Upper lobe of left lung (tissue), 6 donors: ENCODE measurements at regions not wholly inside any gene's neighbourhood (a gene's known extent, or its start where the extent isn't known, plus 50 kb on each side); places are given as distances from the start of the nearest gene placed in this dataset.

Experiments
- ATAC-seq, 2 donors: fragments of 200-7000 bp; cut with Tn5 transposase; one replicate each; pipeline ENCODE4 v1.9.1; 2022; ENCODE audit warnings: mild to moderate bottlenecking in 2 of 2, moderate library complexity in 2 of 2; ENCODE audit not compliant: low FRiP score in 2 of 2
- DNase-seq, 2 donors: peaks; one replicate each; pipeline ENCODE4 v3.0.0-alpha.2; 2019 to 2020
- H3K27ac ChIP-seq, 4 donors: fragments of 200-600 bp; sonication (generic); one replicate each; pipeline ENCODE4 v1.5.1; 2016 to 2019
- H3K27me3 ChIP-seq, 4 donors: fragments of 200-600 bp; sonication (generic); one replicate each; pipeline ENCODE4 v1.5.1; 2017 to 2019
- H3K36me3 ChIP-seq, 4 donors: fragments of 200-600 bp; sonication (generic); one replicate each; pipeline ENCODE4 v1.5.1; 2016 to 2019
- H3K4me1 ChIP-seq, 4 donors: fragments of 200-600 bp; sonication (generic); one replicate each; pipeline ENCODE4 v1.5.1; 2018 to 2019
- H3K4me3 ChIP-seq, 4 donors: fragments of 200-600 bp; sonication (generic); one replicate each; pipeline ENCODE4 v1.5.1; 2017 to 2019; ENCODE audit warnings: mild to moderate bottlenecking in 2 of 4, moderate library complexity in 1 of 4
- H3K9me3 ChIP-seq, 4 donors: fragments of 200-600 bp; sonication (generic); one replicate each; pipeline ENCODE4 v1.5.1; 2018 to 2019
- EP300 ChIP-seq, 4 donors: sonication (generic); formaldehyde crosslinking; IDR thresholded peaks; one replicate each; pipeline ENCODE4 v1.5.1; 2017; ENCODE audit warnings: antibody characterized with exemption in 4 of 4, control low read depth in 2 of 4
- POLR2A ChIP-seq, 4 donors: fragments of 450-650 bp; IDR thresholded peaks; one replicate each; pipeline ENCODE4 v1.5.1; 2016 to 2017; ENCODE audit warnings: antibody characterized with exemption in 4 of 4, mild to moderate bottlenecking in 2 of 4
- POLR2AphosphoS5 ChIP-seq, 2 donors: sonication (generic); formaldehyde crosslinking; IDR thresholded peaks; one replicate each; pipeline ENCODE4 v1.5.1; 2017; ENCODE audit warnings: antibody characterized with exemption in 2 of 2
- WGBS, 2 donors: methylation state at CpG; one replicate each; pipeline ENCODE4 v1.1.5; 2017 to 2018; 5-methylcytosine and 5-hydroxymethylcytosine counted together
- TF ChIP-seq, protein P1 (sequence below), 6 experiments: fragments of 450-650 bp in 4 of 6; fragments of 200-600 bp in 2 of 6; sonication (generic) in 2 of 6; IDR thresholded peaks; one replicate each; pipeline ENCODE4 v1.5.1; 2016 to 2019; ENCODE audit warnings: antibody characterized with exemption in 6 of 6
- donor health status: DM: no; HTN: no; CAD: no; lungs with moderate emphysema.
- donor health status: DM: no; HTN: yes; CAD: no; lungs with severe emphysema.

DNA sequence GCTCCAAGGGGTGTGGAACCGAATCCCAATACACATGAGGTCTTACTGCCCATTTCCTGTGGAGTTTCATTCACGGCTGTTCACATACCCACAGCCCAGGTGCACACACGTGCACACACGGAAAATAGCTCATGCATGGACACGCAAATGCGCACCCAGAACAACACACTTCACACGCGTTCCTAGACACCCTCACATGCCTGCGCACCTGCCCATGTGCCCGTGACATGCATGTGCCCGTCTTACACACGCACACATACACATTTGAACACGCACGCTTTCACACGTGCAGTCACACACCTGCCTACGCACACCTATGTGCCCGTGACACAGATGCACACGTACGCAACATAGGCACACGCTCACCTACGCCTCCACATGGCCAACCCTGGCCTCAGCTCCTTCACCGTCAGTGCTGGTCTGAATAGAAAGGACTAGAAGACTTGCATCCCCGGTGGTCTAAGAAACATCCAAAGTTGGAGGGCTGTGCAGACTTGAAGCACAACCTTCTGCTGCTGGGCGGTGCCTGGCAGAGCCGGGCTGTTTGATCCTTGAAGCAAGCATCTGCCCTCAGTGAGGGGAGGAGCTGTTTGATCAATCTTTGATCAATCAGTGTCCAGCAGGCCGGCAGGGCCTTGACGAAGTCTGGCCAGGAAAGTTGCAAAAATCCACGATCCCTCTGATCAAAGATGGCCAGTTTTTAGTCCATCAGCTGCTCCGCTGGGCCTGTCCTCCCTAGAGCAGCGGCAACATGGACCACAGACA is 164.7 kb downstream of the OLFM1 start:
- WGBS, 2 donors, result 86 to 88% methylated on average over 26 to 30 of the region's 30 CpGs
- no peak overlapping the region for H3K27ac ChIP-seq
- H3K9me3 ChIP-seq, result no peaks in the 10 kb centered on the region
- H3K4me3 ChIP-seq, result no peak overlapping the region
- H3K4me1 ChIP-seq, result peaks cover 0 to 6% (median 0%) of the 10 kb centered on the region in 4 donors
- no peaks in the 10 kb centered on the region for H3K27me3 ChIP-seq
- TF ChIP-seq EP300 (IDR thresholded peaks at IDR 0.05), result no peak
- TF ChIP-seq, protein P1, sequence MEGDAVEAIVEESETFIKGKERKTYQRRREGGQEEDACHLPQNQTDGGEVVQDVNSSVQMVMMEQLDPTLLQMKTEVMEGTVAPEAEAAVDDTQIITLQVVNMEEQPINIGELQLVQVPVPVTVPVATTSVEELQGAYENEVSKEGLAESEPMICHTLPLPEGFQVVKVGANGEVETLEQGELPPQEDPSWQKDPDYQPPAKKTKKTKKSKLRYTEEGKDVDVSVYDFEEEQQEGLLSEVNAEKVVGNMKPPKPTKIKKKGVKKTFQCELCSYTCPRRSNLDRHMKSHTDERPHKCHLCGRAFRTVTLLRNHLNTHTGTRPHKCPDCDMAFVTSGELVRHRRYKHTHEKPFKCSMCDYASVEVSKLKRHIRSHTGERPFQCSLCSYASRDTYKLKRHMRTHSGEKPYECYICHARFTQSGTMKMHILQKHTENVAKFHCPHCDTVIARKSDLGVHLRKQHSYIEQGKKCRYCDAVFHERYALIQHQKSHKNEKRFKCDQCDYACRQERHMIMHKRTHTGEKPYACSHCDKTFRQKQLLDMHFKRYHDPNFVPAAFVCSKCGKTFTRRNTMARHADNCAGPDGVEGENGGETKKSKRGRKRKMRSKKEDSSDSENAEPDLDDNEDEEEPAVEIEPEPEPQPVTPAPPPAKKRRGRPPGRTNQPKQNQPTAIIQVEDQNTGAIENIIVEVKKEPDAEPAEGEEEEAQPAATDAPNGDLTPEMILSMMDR (IDR thresholded peaks at IDR 0.05), result no peak
- no peak for TF ChIP-seq POLR2AphosphoS5 (IDR thresholded peaks at IDR 0.05)
- no peak for TF ChIP-seq POLR2A (IDR thresholded peaks at IDR 0.05)
- DNase-seq, result no peak
- ATAC-seq, result no peak
- no peaks in the 10 kb centered on the region for H3K36me3 ChIP-seq

DNA sequence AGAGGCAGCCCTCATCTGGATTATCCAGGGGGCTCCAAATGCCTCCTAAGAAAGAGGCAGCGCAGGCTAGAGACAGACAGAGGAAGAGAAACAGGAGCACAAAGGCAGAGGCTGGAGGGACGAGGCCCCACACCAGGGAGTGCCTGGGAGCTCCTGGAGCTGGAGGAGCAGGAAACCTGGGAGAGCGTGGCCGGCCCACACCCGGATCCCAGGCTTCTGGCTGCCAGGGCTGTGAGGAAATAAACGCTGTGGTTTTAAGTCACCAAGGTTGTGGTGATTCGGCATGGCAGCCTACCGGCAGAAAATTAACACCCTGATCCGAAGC is 165.5 kb downstream of the OLFM1 start:
- H3K4me1 ChIP-seq, result no peaks in the 10 kb centered on the region
- ATAC-seq (no peak), DNase-seq (no peak)
- no peaks in the 10 kb centered on the region for H3K36me3 ChIP-seq
- H3K9me3 ChIP-seq, result no peaks in the 10 kb centered on the region
- WGBS, 2 donors, result 35 to 65% methylated on average over 8 to 9 of the region's 9 CpGs
- H3K4me3 ChIP-seq, result no peak overlapping the region
- H3K27ac ChIP-seq, result no peak overlapping the region
- H3K27me3 ChIP-seq, result no peaks in the 10 kb centered on the region
- TF ChIP-seq POLR2A (IDR thresholded peaks at IDR 0.05), result no peak
- no peak for TF ChIP-seq EP300 (IDR thresholded peaks at IDR 0.05)
- no peak for TF ChIP-seq POLR2AphosphoS5 (IDR thresholded peaks at IDR 0.05)
- TF ChIP-seq, protein P1 (IDR thresholded peaks at IDR 0.05), result no peak

DNA sequence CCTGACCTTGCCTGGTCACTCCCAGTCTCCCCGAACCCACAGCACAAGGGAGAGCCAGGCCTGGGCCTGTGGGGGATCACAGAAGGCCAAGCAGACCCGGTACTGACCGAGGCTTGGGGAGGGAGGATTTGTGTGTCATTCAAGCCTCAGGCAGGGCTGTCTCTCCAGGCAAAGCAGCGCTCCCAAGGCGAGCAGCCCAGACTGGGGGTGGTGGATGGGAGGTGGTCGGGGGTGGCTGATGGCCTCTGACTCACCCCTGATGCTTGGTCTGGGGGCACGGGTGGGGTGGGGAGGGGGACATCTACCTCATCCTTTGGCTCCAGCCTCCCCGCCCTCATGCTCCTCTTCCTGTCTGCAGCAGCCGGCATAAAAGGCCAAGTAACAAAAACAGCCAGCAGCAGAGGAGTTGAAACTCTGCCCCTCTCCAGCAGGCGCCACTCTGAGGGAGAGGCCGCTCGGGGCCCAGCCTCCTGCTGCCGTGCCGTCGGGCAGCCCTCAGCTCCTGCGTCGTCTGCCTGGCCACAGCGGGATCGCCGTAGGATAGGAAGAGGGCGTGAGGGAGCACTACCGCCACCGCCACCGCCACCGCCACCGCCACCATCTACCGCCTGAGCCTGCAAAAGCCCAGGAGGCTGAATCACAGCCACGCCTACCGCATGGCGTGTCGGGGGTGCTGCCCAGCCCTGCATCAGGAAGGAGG is 166.0 kb downstream of the OLFM1 start:
- Histone ChIP-seq H3K4me1 (no peaks in the 10 kb centered on the region), H3K27ac (no peak overlapping the region), H3K4me3 (no peak overlapping the region), H3K27me3 (no peaks in the 10 kb centered on the region), H3K36me3 (no peaks in the 10 kb centered on the region), H3K9me3 (no peaks in the 10 kb centered on the region)
- DNase-seq, result peak in 1 of 2 donors; percentile 79
- 41 to 42% methylated on average over 14 to 31 of the region's 31 CpGs for WGBS, 2 donors
- ATAC-seq, result no peak
- TF ChIP-seq EP300 (IDR thresholded peaks at IDR 0.05) (no peak), POLR2AphosphoS5 (IDR thresholded peaks at IDR 0.05) (no peak), POLR2A (IDR thresholded peaks at IDR 0.05) (no peak)
- TF ChIP-seq, protein P1 (IDR thresholded peaks at IDR 0.05), result no peak

DNA sequence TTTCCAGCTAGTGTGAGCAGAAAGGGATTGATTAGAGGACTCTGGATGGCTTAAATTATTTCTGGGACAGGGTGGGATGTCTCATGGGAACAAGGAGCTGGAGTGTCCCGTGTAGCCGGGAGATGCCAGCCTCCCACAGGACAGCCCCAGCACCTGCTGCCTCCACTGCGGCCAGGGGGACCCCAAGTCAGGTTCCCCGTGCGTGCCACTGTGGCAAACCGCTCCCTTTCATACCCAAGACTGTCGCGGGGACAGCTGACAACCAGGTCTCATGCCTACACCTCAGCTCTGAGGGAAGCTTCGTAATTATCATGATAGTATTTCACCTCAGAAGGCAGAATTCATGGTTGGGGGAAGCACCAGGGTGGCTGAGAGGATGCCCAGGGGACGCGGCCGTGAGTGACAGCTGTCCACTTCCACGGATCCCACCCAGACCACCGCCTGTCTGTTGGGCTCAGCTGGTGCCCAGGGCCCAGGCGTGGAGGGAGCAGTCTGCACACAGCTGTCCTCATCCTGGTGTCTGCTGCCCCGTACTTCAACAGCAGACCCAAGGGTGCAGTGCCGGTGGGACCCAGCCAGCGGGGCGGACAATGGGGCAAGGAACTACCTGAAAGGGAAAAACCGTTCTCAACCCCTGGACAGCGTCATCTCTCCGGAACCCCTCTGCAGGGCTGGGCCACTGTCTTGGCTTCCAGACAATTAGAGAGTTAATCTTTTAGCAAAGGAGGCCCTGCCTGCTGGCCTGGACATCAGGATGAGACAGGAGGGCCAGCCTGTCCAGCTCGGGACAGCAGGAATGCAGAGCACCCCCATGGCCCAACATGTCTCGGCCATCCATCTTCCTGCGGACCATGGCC is 166.9 kb downstream of the OLFM1 start:
- no peak for ATAC-seq

More for the DNA sequence above, 166.9 kb downstream of the OLFM1 start:
- no peaks in the 10 kb centered on the region for H3K36me3 ChIP-seq
- no peaks in the 10 kb centered on the region for H3K27me3 ChIP-seq
- no peak overlapping the region for H3K4me3 ChIP-seq
- no peak overlapping the region for H3K27ac ChIP-seq
- TF ChIP-seq, protein P1 (IDR thresholded peaks at IDR 0.05), result no peak
- TF ChIP-seq POLR2AphosphoS5 (IDR thresholded peaks at IDR 0.05) (no peak), POLR2A (IDR thresholded peaks at IDR 0.05) (no peak)
- no peaks in the 10 kb centered on the region for H3K4me1 ChIP-seq
- H3K9me3 ChIP-seq, result no peaks in the 10 kb centered on the region
- 84 to 92% methylated on average over 12 to 25 of the region's 25 CpGs for WGBS, 2 donors
- DNase-seq, result no peak
